Midbrain (tissue), 1 donor: ENCODE measurements at regions not wholly inside any gene's neighbourhood (a gene's known extent, or its start where the extent isn't known, plus 50 kb on each side); places are given as distances from the start of the nearest gene placed in this dataset.
"Not testable (repeated sequence)": the region's sequence is repeated elsewhere in the genome, so short reads cannot be mapped to it uniquely, and the experiment has no call there.

Experiments used
- DNase-seq: peaks from one replicate; lab custom pipeline; 2025; lab: John Stamatoyannopoulos, UW

- DNase-seq: no peak
Measured at GRCh38 chr7:70846208-70846607, 285.7 kb upstream of the GALNT17 start.

GRCh38 chr7:70849580-70850235 is 282.2 kb upstream of the GALNT17 start:
- DNase-seq: no peak

- no peak for DNase-seq
Measured at GRCh38 chr7:70855373-70855772, 276.6 kb upstream of the GALNT17 start.

- DNase-seq: peak; percentile 47
Measured at GRCh38 chr7:70856901-70857630, 274.9 kb upstream of the GALNT17 start.

GRCh38 chr7:70857793-70858545 is 274.0 kb upstream of the GALNT17 start:
- no peak for DNase-seq

GRCh38 chr7:70867513-70867912 is 264.4 kb upstream of the GALNT17 start:
- no peak for DNase-seq

GRCh38 chr7:70870349-70870748 is 261.6 kb upstream of the GALNT17 start:
- no peak for DNase-seq

GRCh38 chr7:70872188-70872587 is 259.8 kb upstream of the GALNT17 start:
- DNase-seq: no peak

- no peak for DNase-seq
Measured at GRCh38 chr7:70881167-70881847, 250.6 kb upstream of the GALNT17 start.

GRCh38 chr7:70883750-70884439 is 248.0 kb upstream of the GALNT17 start:
- no peak for DNase-seq

GRCh38 chr7:70884440-70884764 is 247.5 kb upstream of the GALNT17 start:
- DNase-seq: no peak

GRCh38 chr7:70884809-70885208 is 247.1 kb upstream of the GALNT17 start:
- DNase-seq: no peak

GRCh38 chr7:70886547-70886946 is 245.4 kb upstream of the GALNT17 start:
- DNase-seq: no peak

- no peak for DNase-seq
Measured at GRCh38 chr7:70887186-70887585, 244.8 kb upstream of the GALNT17 start.

GRCh38 chr7:70890147-70890969 is 241.6 kb upstream of the GALNT17 start:
- no peak for DNase-seq

- no peak for DNase-seq
Measured at GRCh38 chr7:70893422-70893821, 238.5 kb upstream of the GALNT17 start.

GRCh38 chr7:70893971-70894715 is 237.8 kb upstream of the GALNT17 start:
- no peak for DNase-seq

GRCh38 chr7:70894799-70895198 is 237.1 kb upstream of the GALNT17 start:
- DNase-seq: no peak

- DNase-seq: not testable (repeated sequence)
Measured at GRCh38 chr7:70895337-70896200, 236.4 kb upstream of the GALNT17 start.
